Upper lobe of right lung (tissue), 1 donor: ENCODE measurements at regions not wholly inside any gene's neighbourhood (a gene's known extent, or its start where the extent isn't known, plus 50 kb on each side); places are given as distances from the start of the nearest gene placed in this dataset.

ENCODE experiments used
- ATAC-seq: fragments of 200-7000 bp; cut with Tn5 transposase; one replicate; pipeline ENCODE4 v1.9.1; 2020; ENCODE audit warnings: mild to moderate bottlenecking, moderate library complexity
- DNase-seq: peaks from one replicate; pipeline ENCODE4 v3.0.0-alpha.2; 2020
- H3K27ac ChIP-seq: fragments of 200-600 bp; one replicate; pipeline ENCODE4 v1.8.0; 2022
- H3K27me3 ChIP-seq: fragments of 200-600 bp; one replicate; pipeline ENCODE4 v1.8.0; 2022; ENCODE audit warnings: mild to moderate bottlenecking
- H3K36me3 ChIP-seq: fragments of 200-600 bp; one replicate; pipeline ENCODE4 v1.8.0; 2022
- H3K4me1 ChIP-seq: fragments of 200-600 bp; one replicate; pipeline ENCODE4 v1.8.0; 2022
- H3K4me3 ChIP-seq: fragments of 200-600 bp; one replicate; pipeline ENCODE4 v1.8.0; 2022; ENCODE audit warnings: mild to moderate bottlenecking
- H3K9me3 ChIP-seq: fragments of 200-600 bp; one replicate; pipeline ENCODE4 v1.8.0; 2022
- CTCF ChIP-seq: fragments of 200-600 bp; IDR thresholded peaks from one replicate; pipeline ENCODE4 v1.8.0; 2022; ENCODE audit warnings: antibody characterized with exemption
- intact Hi-C: fragments of 100-400 bp; cut with DNase I; formaldehyde crosslinking; loops from one replicate; pipeline ENCODE4 v1.11.0; 2022
- donor health status: DM: no; HTN: yes; CAD: no; lungs with severe emphysema.

- H3K27ac ChIP-seq: no peak overlapping the region
- no peaks in the 10 kb centered on the region for H3K4me1 ChIP-seq
- H3K36me3 ChIP-seq: no peaks in the 10 kb centered on the region
- no peak for ATAC-seq
- TF ChIP-seq CTCF: no peak
- H3K4me3 ChIP-seq: no peak overlapping the region
- no peaks in the 10 kb centered on the region for H3K27me3 ChIP-seq
- no peaks in the 10 kb centered on the region for H3K9me3 ChIP-seq
- intact Hi-C loops: no loop called here
- no peak for DNase-seq
These were observed 552.6 kb downstream of the NSUN3 start for GRCh38 chr3:94615275-94616065.

- intact Hi-C loops: no loop called here
- TF ChIP-seq CTCF: no peak
- Histone ChIP-seq H3K4me1 (no peaks in the 10 kb centered on the region), H3K9me3 (no peaks in the 10 kb centered on the region), H3K27me3 (no peaks in the 10 kb centered on the region), H3K4me3 (no peak overlapping the region), H3K36me3 (no peaks in the 10 kb centered on the region), H3K27ac (no peak overlapping the region)
- DNase-seq (no peak), ATAC-seq (peak; percentile 34)
These were observed 554.0 kb downstream of the NSUN3 start for GRCh38 chr3:94616833-94617232.

- intact Hi-C loops: no loop called here
- Histone ChIP-seq H3K4me1 (no peaks in the 10 kb centered on the region), H3K9me3 (no peaks in the 10 kb centered on the region), H3K36me3 (no peaks in the 10 kb centered on the region), H3K27ac (no peak overlapping the region), H3K4me3 (no peak overlapping the region), H3K27me3 (no peaks in the 10 kb centered on the region)
- no peak for TF ChIP-seq CTCF
- DNase-seq (no peak), ATAC-seq (no peak)
These were observed 554.5 kb downstream of the NSUN3 start for GRCh38 chr3:94617312-94617711.

GRCh38 chr3:94619643-94620042, 556.8 kb downstream of the NSUN3 start:
- H3K27ac ChIP-seq: no peak overlapping the region
- no peaks in the 10 kb centered on the region for H3K27me3 ChIP-seq
- no peak overlapping the region for H3K4me3 ChIP-seq
- no peaks in the 10 kb centered on the region for H3K36me3 ChIP-seq
- ATAC-seq (no peak), DNase-seq (no peak)
- intact Hi-C loops: no loop called here
- no peaks in the 10 kb centered on the region for H3K4me1 ChIP-seq
- TF ChIP-seq CTCF: no peak
- H3K9me3 ChIP-seq: no peaks in the 10 kb centered on the region

- intact Hi-C loops: no loop called here
- TF ChIP-seq CTCF: no peak
- H3K4me3 ChIP-seq: no peak overlapping the region
- H3K9me3 ChIP-seq: no peaks in the 10 kb centered on the region
- no peaks in the 10 kb centered on the region for H3K4me1 ChIP-seq
- no peak overlapping the region for H3K27ac ChIP-seq
- no peaks in the 10 kb centered on the region for H3K36me3 ChIP-seq
- no peaks in the 10 kb centered on the region for H3K27me3 ChIP-seq
- ATAC-seq (no peak), DNase-seq (no peak)
These were observed 563.7 kb downstream of the NSUN3 start for GRCh38 chr3:94626573-94626972.

GRCh38 chr3:94627689-94628088, 564.8 kb downstream of the NSUN3 start:
- ATAC-seq (no peak), DNase-seq (no peak)
- Histone ChIP-seq H3K4me3 (no peak overlapping the region), H3K9me3 (no peaks in the 10 kb centered on the region), H3K36me3 (no peaks in the 10 kb centered on the region), H3K27me3 (no peaks in the 10 kb centered on the region), H3K27ac (no peak overlapping the region), H3K4me1 (no peaks in the 10 kb centered on the region)
- TF ChIP-seq CTCF: no peak
- intact Hi-C loops: no loop called here
